HG03378 (cell line): ENCODE measurements at regions not wholly inside any gene's neighbourhood (a gene's known extent, or its start where the extent isn't known, plus 50 kb on each side); places are given as distances from the start of the nearest gene placed in this dataset.
A peak's percentile ranks its signal among the peaks of the same experiment; 100 is the strongest.

Experiments
- ATAC-seq: cut with Tn5 transposase; IDR thresholded peaks from one replicate; pipeline ENCODE4 v1.9.1; 2021; ENCODE audit warnings: mild to moderate bottlenecking, moderate library complexity; ENCODE audit not compliant: unreplicated experiment

- ATAC-seq = no peak
Measured at GRCh38 chr10:110396284-110396651, 91.5 kb upstream of the SMNDC1 start.

GRCh38 chr10:110397856-110398255, 93.1 kb upstream of the SMNDC1 start:
- ATAC-seq = no peak

DNA sequence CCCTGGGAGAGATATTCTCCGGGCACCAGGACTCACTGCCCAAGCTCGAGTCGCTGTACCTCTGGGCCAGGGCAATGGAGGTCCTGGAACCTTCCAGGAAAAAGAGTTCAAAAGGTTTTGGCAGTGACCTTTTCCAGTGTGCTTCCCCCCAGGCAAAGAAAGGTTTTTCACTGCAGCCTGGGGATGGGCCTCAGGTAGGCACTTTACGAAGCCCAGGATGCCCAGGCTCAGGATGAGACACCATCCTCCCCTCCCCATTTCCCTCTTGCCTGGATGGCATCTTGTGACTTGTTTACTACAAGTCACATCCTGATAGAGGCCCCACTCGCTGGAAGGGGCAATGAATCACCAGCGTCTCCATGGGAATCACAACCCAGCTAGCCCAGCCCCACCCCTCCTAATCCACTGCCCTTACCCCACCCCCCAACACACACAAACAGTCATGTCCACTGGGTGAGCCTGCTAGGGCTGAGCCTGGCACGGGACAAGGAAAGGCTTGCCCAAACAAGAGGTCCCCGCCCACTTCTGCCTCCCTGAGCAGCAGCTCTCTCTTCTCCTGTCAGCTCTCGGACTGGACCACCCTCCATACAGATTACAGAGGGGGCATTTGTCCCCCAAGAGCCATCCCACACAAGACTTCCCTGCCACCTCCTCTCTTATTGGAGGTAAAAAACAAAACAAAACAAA, 93.8 kb upstream of the SMNDC1 start:
- ATAC-seq = no peak

- no peak for ATAC-seq
Measured at GRCh38 chr10:110399106-110399964, 94.6 kb upstream of the SMNDC1 start.

- no peak for ATAC-seq
Measured at GRCh38 chr10:110399965-110400933, 95.5 kb upstream of the SMNDC1 start.

DNA sequence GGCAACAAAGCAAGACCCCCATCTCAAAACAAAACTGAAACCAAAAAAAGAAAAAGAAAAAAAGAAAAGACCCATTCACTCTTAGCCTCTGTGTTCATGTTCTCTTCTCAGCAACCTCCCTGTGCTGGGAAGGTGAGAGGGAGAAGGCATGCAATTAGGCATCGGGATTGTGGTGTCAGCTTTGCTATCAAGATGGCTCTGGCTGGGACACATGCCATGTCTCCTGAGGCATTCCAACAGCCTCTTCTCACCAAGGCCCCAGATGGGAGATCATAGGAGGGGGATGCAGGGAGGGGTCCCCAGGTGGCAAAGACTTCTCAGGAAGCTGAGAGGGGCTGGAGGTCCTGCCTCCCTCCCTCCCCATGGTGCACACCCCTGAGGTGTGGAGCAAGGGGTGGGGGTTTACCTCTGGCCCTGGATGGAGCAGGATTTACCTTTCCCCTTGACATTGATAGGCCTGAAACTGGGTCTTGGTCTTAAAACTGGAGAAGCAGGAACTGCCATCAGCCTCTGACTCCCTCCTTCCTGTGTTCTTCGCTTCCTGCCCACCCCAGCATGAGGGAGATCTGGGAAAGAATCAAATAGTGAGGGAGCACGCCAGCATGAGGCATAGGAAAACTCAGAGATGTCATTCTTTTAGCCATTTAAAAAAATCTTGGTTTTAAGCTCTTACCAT, 96.2 kb upstream of the DUSP5 start:
- no peak for ATAC-seq

GRCh38 chr10:110402077-110402416, 95.7 kb upstream of the DUSP5 start:
- ATAC-seq = no peak

- ATAC-seq = no peak
Measured at GRCh38 chr10:110403593-110403992, 94.1 kb upstream of the DUSP5 start.

DNA sequence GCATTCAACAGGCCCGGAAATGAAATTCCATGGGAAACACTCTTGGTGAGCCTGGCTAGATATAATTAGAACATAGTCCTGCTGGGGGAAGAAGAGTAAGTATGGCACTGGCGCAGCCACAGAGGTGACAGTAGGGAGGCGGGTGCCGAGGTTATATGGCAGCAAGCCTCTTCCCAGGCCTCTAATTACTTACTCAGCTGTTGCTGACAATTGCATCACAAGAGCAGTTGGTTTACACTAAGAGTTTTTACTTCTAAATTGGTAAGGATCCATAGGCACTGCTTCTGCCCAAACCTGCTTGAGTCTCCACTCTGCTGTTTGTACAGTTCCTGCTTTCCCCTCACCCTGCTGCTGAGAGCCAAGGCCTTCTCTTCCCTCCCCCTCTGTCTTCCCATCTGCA, 93.3 kb upstream of the DUSP5 start:
- ATAC-seq = no peak

DNA sequence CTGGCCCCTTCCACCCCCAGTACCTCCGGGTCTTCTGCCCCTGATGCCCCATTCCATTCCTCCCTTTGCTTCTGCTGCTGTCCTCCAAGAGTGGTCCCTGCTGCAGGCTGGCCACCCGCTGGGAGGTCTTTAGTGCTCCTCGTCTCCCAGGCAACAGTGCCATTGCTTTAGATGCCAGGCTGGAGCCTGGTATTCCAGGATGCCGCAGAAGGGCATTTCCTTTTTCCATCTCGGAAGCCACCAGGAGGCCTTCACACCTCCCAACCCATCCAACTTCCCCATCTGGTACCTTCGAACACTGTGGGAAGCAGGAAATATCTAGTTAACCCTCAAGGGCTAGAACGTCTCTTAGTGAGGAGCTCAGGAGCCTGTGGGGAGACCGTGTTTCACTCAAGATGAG, 92.9 kb upstream of the DUSP5 start:
- ATAC-seq = no peak

GRCh38 chr10:110405380-110405779, 92.3 kb upstream of the DUSP5 start:
- no peak for ATAC-seq

- ATAC-seq = no peak
Measured at GRCh38 chr10:110407301-110408170, 90.2 kb upstream of the DUSP5 start.

GRCh38 chr10:110408203-110408871, 89.4 kb upstream of the DUSP5 start:
- no peak for ATAC-seq

- no peak for ATAC-seq
Measured at GRCh38 chr10:110408943-110409342, 88.8 kb upstream of the DUSP5 start.

- no peak for ATAC-seq
Measured at GRCh38 chr10:110409488-110409887, 88.2 kb upstream of the DUSP5 start.

GRCh38 chr10:110409926-110410325, 87.8 kb upstream of the DUSP5 start:
- peak; percentile 34 for ATAC-seq

DNA sequence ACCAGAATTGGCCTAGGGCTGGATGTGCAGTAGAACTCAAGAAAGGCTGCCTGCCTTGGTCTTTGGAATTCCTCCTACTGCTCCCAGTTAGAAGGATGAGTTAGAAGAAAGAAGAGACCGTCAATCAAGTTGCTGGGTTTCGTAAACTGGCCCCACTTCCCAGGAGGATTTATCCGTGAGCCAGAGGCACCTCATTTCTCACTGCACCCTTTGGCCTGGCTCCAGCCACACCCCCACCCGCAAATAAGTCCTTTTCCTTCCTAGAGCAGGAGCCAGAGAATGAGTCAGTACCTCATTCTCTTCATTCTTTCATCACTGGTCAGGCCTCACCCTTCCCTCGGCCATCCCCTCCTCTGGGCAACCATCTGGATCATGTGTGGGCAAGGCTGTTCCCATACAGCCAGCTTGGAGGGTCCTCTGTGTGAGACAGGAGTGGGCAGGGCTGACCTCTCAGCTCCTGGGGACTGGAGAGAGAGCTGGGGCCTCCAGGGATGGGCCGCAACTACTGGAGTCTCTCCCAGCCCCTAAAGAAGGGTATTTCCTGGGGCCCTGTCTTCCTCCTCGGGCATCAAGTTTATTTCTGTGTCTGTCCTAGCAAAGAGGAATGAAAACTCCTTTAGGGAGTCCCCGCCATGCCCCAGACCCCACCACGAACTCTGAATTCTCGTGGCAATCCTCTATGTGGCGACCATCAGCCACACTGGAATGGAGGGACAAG, 87.2 kb upstream of the DUSP5 start:
- ATAC-seq = no peak

DNA sequence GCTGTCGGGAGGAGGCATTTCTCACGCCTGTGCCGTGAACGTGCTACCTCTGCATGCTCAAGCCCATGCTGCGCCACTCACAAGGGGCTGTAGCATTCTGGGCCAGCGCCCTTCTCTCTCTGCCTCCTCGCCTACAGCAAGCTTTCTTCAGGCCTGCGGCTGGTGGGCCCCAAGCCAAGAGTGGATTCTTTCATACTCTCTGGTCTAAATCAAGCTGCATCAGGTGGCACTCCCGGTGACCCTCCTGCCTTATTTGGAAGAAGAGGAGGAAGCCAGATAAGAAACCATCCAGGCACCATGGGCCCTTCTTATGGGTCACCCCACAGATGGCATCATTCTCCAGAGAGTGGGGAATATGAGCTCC, 86.7 kb upstream of the DUSP5 start:
- no peak for ATAC-seq
